HepG2 (cell line): ENCODE measurements at regions not wholly inside any gene's neighbourhood (a gene's known extent, or its start where the extent isn't known, plus 50 kb on each side); places are given as distances from the start of the nearest gene placed in this dataset.

Experiments used
- ATAC-seq: fragments of 200-7000 bp; cut with Tn5 transposase; 3 replicates; pipeline ENCODE4 v1.9.1; 2020; ENCODE audit warnings: mild to moderate bottlenecking, moderate library complexity
- BruUV-seq: library from RNA; stranded (reverse); fragments of 400-500 nt; replicated peaks from 2 replicates; lab custom pipeline; 2021; lab: Mats Ljungman, UMichigan
- CTCF ChIA-PET: fragments of 300-600 bp; formaldehyde crosslinking; extraction: SDS; loops from one replicate; lab custom pipeline; 2021; ENCODE audit warnings: low total read pairs, inconsistent platforms, low intra/inter-chr PET ratio; lab: Yijun Ruan, JAX
- POLR2A ChIA-PET: fragments of 350-600 bp; sonication (Branson Sonifier 250); formaldehyde crosslinking; loops from one replicate; lab custom pipeline; 2020; ENCODE audit warnings: antibody characterized with exemption, inconsistent platforms; lab: Yijun Ruan, JAX
- DNase-seq: peaks from one replicate; pipeline ENCODE4 v3.0.0-alpha.2; 2015; ENCODE audit warnings: low spot score
- FAIRE-seq: peaks from 3 replicates; lab custom pipeline; 2011; peaks lifted over from hg19 to GRCh38; lab: Jason Lieb, UNC
- H2AFZ ChIP-seq: one replicate; pipeline ENCODE4 v1.6.1; 2011; ENCODE audit warnings: low read length, inconsistent platforms
- H3K27ac ChIP-seq: fragments of 300-600 bp; 3 replicates; pipeline ENCODE4 v1.8.0; 2011; ENCODE audit warnings: mixed run types, mild to moderate bottlenecking, mixed read lengths, low read length, inconsistent platforms; ENCODE audit not compliant: insufficient read depth; ENCODE audit errors: extremely low read length
- H3K27me3 ChIP-seq, 2 experiments: fragments of 200-600 bp in 1 of 2; 2 replicates in 1 of 2; 3 replicates in 1 of 2; pipeline versions ENCODE4 v1.6.0 to v1.8.0; 2011; ENCODE audit warnings: low read length in 2 of 2, mild to moderate bottlenecking in 2 of 2, moderate library complexity in 2 of 2, inconsistent platforms in 1 of 2; ENCODE audit not compliant: insufficient read depth in 2 of 2, control insufficient read depth in 1 of 2
- H3K36me3 ChIP-seq, 2 experiments: fragments of 200-600 bp in 1 of 2; replicated peaks in 1 of 2; 2 replicates in 1 of 2; 3 replicates in 1 of 2; pipeline versions ENCODE4 v1.5.1 to v1.8.0; 2011; ENCODE audit warnings: low read length in 2 of 2, inconsistent platforms in 1 of 2; ENCODE audit not compliant: insufficient read depth in 2 of 2, control insufficient read depth in 1 of 2
- H3K4me1 ChIP-seq: 2 replicates; pipeline ENCODE4 v1.5.1; 2012; ENCODE audit warnings: low read length, inconsistent platforms; ENCODE audit not compliant: insufficient read depth
- H3K4me2 ChIP-seq: 2 replicates; pipeline ENCODE4 v1.6.0; 2011; ENCODE audit warnings: low read depth, low read length, inconsistent platforms
- H3K4me3 ChIP-seq, 3 experiments: fragments of 200-600 bp in 1 of 3; sonication (generic), shearing (Covaris generic) in 1 of 3; replicated peaks in 1 of 3; 2 replicates each; pipeline ENCODE4 v1.5.1; 2011 to 2016; ENCODE audit warnings: low read length in 3 of 3, inconsistent platforms in 2 of 3, low read depth in 2 of 3, mild to moderate bottlenecking in 2 of 3, control low read depth in 1 of 3, mixed read lengths in 1 of 3; ENCODE audit not compliant: insufficient read depth in 1 of 3
- H3K79me2 ChIP-seq: one replicate; pipeline ENCODE4 v1.6.1; 2011; ENCODE audit warnings: low read length, inconsistent platforms; ENCODE audit not compliant: insufficient read depth
- H3K9ac ChIP-seq: 2 replicates; pipeline ENCODE4 v1.6.0; 2011; ENCODE audit warnings: mild to moderate bottlenecking, low read depth, low read length, inconsistent platforms; ENCODE audit not compliant: insufficient read depth
- H3K9me3 ChIP-seq: 2 replicates; pipeline ENCODE4 v1.5.1; 2012; ENCODE audit warnings: mild to moderate bottlenecking, low read length
- H4K20me1 ChIP-seq: 2 replicates; pipeline ENCODE4 v1.6.0; 2011; ENCODE audit warnings: inconsistent platforms, mild to moderate bottlenecking, low read length, moderate library complexity; ENCODE audit not compliant: insufficient read depth
- JARID2 ChIP-seq: sonication (generic); formaldehyde crosslinking; IDR thresholded peaks from 2 replicates; pipeline ENCODE4 v1.8.1; 2023; ENCODE audit warnings: missing genetic modification reagents, inconsistent platforms; ENCODE audit not compliant: insufficient replicate concordance
- MATR3 ChIP-seq: sonication (generic); formaldehyde crosslinking; IDR thresholded peaks from 2 replicates; pipeline ENCODE4 v1.4.0; 2020; ENCODE audit warnings: missing genetic modification reagents
- PLRG1 ChIP-seq: fragments of 450-650 bp; conservative IDR thresholded peaks from 2 replicates; pipeline ENCODE4 v1.6.1; 2016
- SIX1 ChIP-seq: sonication (generic); formaldehyde crosslinking; IDR thresholded peaks from 2 replicates; pipeline ENCODE4 v1.4.0; 2020; ENCODE audit warnings: missing genetic modification reagents, borderline replicate concordance
- SP5 ChIP-seq: IDR thresholded peaks from 2 replicates; pipeline ENCODE4 v1.6.1; 2016; ENCODE audit warnings: low read depth, borderline replicate concordance
- THYN1 ChIP-seq: sonication (generic); formaldehyde crosslinking; IDR thresholded peaks from 2 replicates; pipeline ENCODE4 v1.8.1; 2023; ENCODE audit warnings: low read depth, mild to moderate bottlenecking, moderate library complexity, missing genetic modification reagents, borderline replicate concordance
- ZNF274 ChIP-seq: sonication (generic); formaldehyde crosslinking; IDR thresholded peaks from 2 replicates; pipeline ENCODE4 v1.5.1; 2020; ENCODE audit warnings: mild to moderate bottlenecking, missing genetic modification reagents
- WGBS: methylation state at CpG from one replicate; pipeline ENCODE4 v1.1.6; 2017; ENCODE audit warnings: low lambda C conversion rate; 5-methylcytosine and 5-hydroxymethylcytosine counted together
- in situ Hi-C: cut with HindIII; loops from 2 replicates; pipeline ENCODE4 v1.10.0; 2017; ENCODE audit warnings: low pct_unique_long_range_greater_than_20kb; ENCODE audit not compliant: extremely low pct_ligation_motif_present
- intact Hi-C: fragments of 100-400 bp; cut with micrococcal nuclease; formaldehyde crosslinking; loops from one replicate; pipeline ENCODE4 v1.10.0; 2022; ENCODE audit not compliant: unreplicated experiment
- TF ChIP-seq, protein P1 (sequence below): sonication (generic); formaldehyde crosslinking; IDR thresholded peaks from 2 replicates; pipeline ENCODE4 v1.4.0; 2020; ENCODE audit warnings: missing genetic modification reagents
- TF ChIP-seq, protein P2 (sequence below): sonication (generic); formaldehyde crosslinking; IDR thresholded peaks from 2 replicates; pipeline ENCODE4 v1.4.0; 2020; ENCODE audit warnings: mild to moderate bottlenecking, missing genetic modification reagents
- TF ChIP-seq, protein P3 (sequence below): sonication (generic); formaldehyde crosslinking; IDR thresholded peaks from 2 replicates; pipeline ENCODE4 v1.5.1; 2020; ENCODE audit warnings: missing genetic modification reagents, mild to moderate bottlenecking, borderline replicate concordance
- TF ChIP-seq, protein P4 (sequence below): sonication (generic); formaldehyde crosslinking; IDR thresholded peaks from 2 replicates; pipeline ENCODE4 v1.4.0; 2020; ENCODE audit warnings: missing genetic modification reagents

DNA sequence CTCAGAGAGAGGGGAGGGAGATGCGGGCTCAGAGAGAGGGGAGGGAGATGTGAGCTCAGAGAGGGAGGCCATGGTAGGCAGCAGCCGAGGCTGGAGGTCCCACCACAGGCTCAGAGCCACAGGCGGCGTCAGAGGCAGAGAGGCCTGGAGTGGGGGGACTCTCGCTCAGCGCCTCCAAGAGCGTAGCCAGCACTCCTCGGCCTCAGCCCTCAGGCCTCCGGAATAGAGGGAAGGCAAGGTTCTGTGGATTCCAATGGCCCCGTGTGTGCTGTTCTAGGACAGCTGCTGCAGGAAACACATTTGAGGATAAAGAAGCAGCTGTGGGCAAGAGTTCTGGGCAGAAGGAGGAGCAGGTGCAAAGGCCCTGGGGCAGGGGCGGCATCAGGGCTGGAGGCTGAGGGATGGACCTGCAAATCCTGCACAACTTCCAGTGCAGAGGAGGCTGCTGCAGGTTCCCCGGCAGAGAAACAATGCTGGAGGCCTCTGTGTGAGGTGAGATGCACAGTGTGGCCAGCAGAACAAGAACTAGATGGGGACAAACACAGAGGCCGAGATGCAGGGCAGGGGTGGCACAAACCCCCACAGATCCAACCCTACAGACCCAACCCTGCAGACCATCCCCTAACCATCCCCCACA, 59.1 kb upstream of the GALNT9 start:
- no peaks in the 10 kb centered on the region for H3K9me3 ChIP-seq
- ChIA-PET POLR2A (no interaction called here), CTCF (no interaction called here)
- H3K79me2 ChIP-seq = no peaks in the 10 kb centered on the region
- no peaks in the 10 kb centered on the region for H3K36me3 ChIP-seq
- in situ Hi-C loops = no loop called here
- ATAC-seq (no peak), DNase-seq (no peak), FAIRE-seq (no peak)
- no peaks in the 10 kb centered on the region for H3K4me1 ChIP-seq
- H3K9ac ChIP-seq = no peak overlapping the region
- BruUV-seq = no TSS peak
- WGBS = 31% methylated on average over 12 of the region's 13 CpGs
- intact Hi-C loops = no loop called here
- H2AFZ ChIP-seq = no peak overlapping the region
- peaks cover 5% of the 10 kb centered on the region; the same call in 1 of the 2 replicates for H4K20me1 ChIP-seq
- peaks cover 15 to 72% of the 10 kb centered on the region in 2 experiments for H3K27me3 ChIP-seq
- no peak overlapping the region for H3K4me3 ChIP-seq
- H3K27ac ChIP-seq = no peak overlapping the region
- H3K4me2 ChIP-seq = no peak overlapping the region
- TF ChIP-seq, protein P1, sequence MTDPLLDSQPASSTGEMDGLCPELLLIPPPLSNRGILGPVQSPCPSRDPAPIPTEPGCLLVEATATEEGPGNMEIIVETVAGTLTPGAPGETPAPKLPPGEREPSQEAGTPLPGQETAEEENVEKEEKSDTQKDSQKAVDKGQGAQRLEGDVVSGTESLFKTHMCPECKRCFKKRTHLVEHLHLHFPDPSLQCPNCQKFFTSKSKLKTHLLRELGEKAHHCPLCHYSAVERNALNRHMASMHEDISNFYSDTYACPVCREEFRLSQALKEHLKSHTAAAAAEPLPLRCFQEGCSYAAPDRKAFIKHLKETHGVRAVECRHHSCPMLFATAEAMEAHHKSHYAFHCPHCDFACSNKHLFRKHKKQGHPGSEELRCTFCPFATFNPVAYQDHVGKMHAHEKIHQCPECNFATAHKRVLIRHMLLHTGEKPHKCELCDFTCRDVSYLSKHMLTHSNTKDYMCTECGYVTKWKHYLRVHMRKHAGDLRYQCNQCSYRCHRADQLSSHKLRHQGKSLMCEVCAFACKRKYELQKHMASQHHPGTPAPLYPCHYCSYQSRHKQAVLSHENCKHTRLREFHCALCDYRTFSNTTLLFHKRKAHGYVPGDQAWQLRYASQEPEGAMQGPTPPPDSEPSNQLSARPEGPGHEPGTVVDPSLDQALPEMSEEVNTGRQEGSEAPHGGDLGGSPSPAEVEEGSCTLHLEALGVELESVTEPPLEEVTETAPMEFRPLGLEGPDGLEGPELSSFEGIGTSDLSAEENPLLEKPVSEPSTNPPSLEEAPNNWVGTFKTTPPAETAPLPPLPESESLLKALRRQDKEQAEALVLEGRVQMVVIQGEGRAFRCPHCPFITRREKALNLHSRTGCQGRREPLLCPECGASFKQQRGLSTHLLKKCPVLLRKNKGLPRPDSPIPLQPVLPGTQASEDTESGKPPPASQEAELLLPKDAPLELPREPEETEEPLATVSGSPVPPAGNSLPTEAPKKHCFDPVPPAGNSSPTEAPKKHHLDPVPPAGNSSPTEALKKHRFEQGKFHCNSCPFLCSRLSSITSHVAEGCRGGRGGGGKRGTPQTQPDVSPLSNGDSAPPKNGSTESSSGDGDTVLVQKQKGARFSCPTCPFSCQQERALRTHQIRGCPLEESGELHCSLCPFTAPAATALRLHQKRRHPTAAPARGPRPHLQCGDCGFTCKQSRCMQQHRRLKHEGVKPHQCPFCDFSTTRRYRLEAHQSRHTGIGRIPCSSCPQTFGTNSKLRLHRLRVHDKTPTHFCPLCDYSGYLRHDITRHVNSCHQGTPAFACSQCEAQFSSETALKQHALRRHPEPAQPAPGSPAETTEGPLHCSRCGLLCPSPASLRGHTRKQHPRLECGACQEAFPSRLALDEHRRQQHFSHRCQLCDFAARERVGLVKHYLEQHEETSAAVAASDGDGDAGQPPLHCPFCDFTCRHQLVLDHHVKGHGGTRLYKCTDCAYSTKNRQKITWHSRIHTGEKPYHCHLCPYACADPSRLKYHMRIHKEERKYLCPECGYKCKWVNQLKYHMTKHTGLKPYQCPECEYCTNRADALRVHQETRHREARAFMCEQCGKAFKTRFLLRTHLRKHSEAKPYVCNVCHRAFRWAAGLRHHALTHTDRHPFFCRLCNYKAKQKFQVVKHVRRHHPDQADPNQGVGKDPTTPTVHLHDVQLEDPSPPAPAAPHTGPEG (CRISPR knock-in tag) = no peak
- no peak for TF ChIP-seq PLRG1
- TF ChIP-seq MATR3 (CRISPR knock-in tag) = no peak
- no peak for TF ChIP-seq SIX1 (CRISPR knock-in tag)
- TF ChIP-seq THYN1 (CRISPR knock-in tag) = no peak
- TF ChIP-seq, protein P2, sequence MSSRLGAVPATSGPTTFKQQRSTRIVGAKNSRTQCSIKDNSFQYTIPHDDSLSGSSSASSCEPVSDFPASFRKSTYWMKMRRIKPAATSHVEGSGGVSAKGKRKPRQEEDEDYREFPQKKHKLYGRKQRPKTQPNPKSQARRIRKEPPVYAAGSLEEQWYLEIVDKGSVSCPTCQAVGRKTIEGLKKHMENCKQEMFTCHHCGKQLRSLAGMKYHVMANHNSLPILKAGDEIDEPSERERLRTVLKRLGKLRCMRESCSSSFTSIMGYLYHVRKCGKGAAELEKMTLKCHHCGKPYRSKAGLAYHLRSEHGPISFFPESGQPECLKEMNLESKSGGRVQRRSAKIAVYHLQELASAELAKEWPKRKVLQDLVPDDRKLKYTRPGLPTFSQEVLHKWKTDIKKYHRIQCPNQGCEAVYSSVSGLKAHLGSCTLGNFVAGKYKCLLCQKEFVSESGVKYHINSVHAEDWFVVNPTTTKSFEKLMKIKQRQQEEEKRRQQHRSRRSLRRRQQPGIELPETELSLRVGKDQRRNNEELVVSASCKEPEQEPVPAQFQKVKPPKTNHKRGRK = no peak
- TF ChIP-seq ZNF274 (CRISPR knock-in tag) = no peak
- TF ChIP-seq JARID2 (CRISPR knock-in tag) = no peak
- TF ChIP-seq, protein P3, sequence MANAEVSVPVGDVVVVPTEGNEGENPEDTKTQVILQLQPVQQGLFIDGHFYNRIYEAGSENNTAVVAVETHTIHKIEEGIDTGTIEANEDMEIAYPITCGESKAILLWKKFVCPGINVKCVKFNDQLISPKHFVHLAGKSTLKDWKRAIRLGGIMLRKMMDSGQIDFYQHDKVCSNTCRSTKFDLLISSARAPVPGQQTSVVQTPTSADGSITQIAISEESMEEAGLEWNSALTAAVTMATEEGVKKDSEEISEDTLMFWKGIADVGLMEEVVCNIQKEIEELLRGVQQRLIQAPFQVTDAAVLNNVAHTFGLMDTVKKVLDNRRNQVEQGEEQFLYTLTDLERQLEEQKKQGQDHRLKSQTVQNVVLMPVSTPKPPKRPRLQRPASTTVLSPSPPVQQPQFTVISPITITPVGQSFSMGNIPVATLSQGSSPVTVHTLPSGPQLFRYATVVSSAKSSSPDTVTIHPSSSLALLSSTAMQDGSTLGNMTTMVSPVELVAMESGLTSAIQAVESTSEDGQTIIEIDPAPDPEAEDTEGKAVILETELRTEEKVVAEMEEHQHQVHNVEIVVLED = no peak
- no peak for TF ChIP-seq SP5 (CRISPR knock-in tag)
- TF ChIP-seq, protein P4, sequence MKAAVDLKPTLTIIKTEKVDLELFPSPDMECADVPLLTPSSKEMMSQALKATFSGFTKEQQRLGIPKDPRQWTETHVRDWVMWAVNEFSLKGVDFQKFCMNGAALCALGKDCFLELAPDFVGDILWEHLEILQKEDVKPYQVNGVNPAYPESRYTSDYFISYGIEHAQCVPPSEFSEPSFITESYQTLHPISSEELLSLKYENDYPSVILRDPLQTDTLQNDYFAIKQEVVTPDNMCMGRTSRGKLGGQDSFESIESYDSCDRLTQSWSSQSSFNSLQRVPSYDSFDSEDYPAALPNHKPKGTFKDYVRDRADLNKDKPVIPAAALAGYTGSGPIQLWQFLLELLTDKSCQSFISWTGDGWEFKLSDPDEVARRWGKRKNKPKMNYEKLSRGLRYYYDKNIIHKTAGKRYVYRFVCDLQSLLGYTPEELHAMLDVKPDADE (CRISPR knock-in tag) = no peak
